ENCODE measurements at regions not wholly inside any gene's neighbourhood (a gene's known extent, or its start where the extent isn't known, plus 50 kb on each side); places are given as distances from the start of the nearest gene placed in this dataset.

- 3% methylated on average over 7 of the region's 7 CpGs for WGBS (ENCODE audit: insufficient coverage, low coverage, missing lambda C conversion rate)
- in situ Hi-C loops (cut with MboI): no loop called here
- CTCF ChIA-PET (ENCODE audit: low intra/inter-chr PET ratio): no interaction called here
Observed at GRCh38 chr10:128485701-128486235, 359.5 kb upstream of the MKI67 start.

More at GRCh38 chr10:128485701-128486235, 359.5 kb upstream of the MKI67 start:
- DNase-seq (ENCODE audit: extremely low read depth in 1 of 4, low spot score in 3 of 4) (no peak), ATAC-seq (no peak), FAIRE-seq (no peak)
- Histone ChIP-seq H3K27ac (ENCODE audit: extremely low read depth, low read depth, low read length) (no peak overlapping the region), H3K27me3 (ENCODE audit: control insufficient read depth in 2 of 2, insufficient read depth in 2 of 2, low read length in 2 of 2) (peaks cover 12 to 24% of the 10 kb centered on the region in 2 experiments; a peak in 3 of 5 replicates), H3K36me3 (ENCODE audit: control insufficient read depth, insufficient read depth, low read length) (no peaks in the 10 kb centered on the region), H3K79me2 (ENCODE audit: control insufficient read depth, insufficient read depth, low read length) (no peaks in the 10 kb centered on the region), H4K20me1 (replicated peaks; ENCODE audit: control insufficient read depth, insufficient read depth, low read length) (no peaks in the 10 kb centered on the region), H3K9me3 (replicated peaks; ENCODE audit: control insufficient read depth, insufficient read depth, low read depth, low read length) (no peaks in the 10 kb centered on the region), H3K9me1 (ENCODE audit: control insufficient read depth, insufficient read depth, low read length) (no peaks in the 10 kb centered on the region), H3K4me2 (ENCODE audit: insufficient read depth, low read length) (no peak overlapping the region), H2AFZ (ENCODE audit: low read depth, low read length) (no peak overlapping the region), H3K4me1 (replicated peaks in 1 of 2; ENCODE audit: control insufficient read depth in 2 of 2, insufficient read depth in 2 of 2, low read length in 2 of 2) (no peaks in the 10 kb centered on the region), H3K4me3 (no peak overlapping the region), H3K9ac (ENCODE audit: insufficient read depth in 1 of 2, low read depth in 2 of 2, low read length in 2 of 2) (no peak overlapping the region)
- POLR2A ChIA-PET: no interaction called here
- BruUV-seq (replicated peaks): no TSS peak
- TF ChIP-seq NUFIP1 (IDR thresholded peaks at IDR 0.05; ENCODE audit: partially characterized antibody) (no peak), ETS2 (tag; IDR thresholded peaks at IDR 0.05; ENCODE audit: borderline replicate concordance, poor library complexity, severe bottlenecking) (no peak), ZNF146 (CRISPR knock-in tag; IDR thresholded peaks at IDR 0.05; ENCODE audit: unreplicated experiment) (no peak), NR1H2 (CRISPR knock-in tag; IDR thresholded peaks at IDR 0.05) (no peak), ZNF3 (CRISPR knock-in tag; IDR thresholded peaks at IDR 0.05) (no peak), XRCC4 (IDR thresholded peaks at IDR 0.05; ENCODE audit: extremely low read depth, insufficient read depth, insufficient read length) (no peak), FOXK1 (CRISPR knock-in tag; IDR thresholded peaks at IDR 0.05; ENCODE audit: borderline replicate concordance) (no peak), ELF1 (tag; IDR thresholded peaks at IDR 0.05) (no peak), VEZF1 (CRISPR knock-in tag; IDR thresholded peaks at IDR 0.05) (no peak), PCBP1 (IDR thresholded peaks at IDR 0.05; ENCODE audit: low read depth, low read length, poor library complexity, severe bottlenecking) (no peak), FOXA1 (IDR thresholded peaks at IDR 0.05; ENCODE audit: borderline replicate concordance) (no peak), TRIM28 (IDR thresholded peaks at IDR 0.05) (no peak), ZFP1 (CRISPR knock-in tag; IDR thresholded peaks at IDR 0.05) (no peak)
- TF ChIP-seq, protein P1, sequence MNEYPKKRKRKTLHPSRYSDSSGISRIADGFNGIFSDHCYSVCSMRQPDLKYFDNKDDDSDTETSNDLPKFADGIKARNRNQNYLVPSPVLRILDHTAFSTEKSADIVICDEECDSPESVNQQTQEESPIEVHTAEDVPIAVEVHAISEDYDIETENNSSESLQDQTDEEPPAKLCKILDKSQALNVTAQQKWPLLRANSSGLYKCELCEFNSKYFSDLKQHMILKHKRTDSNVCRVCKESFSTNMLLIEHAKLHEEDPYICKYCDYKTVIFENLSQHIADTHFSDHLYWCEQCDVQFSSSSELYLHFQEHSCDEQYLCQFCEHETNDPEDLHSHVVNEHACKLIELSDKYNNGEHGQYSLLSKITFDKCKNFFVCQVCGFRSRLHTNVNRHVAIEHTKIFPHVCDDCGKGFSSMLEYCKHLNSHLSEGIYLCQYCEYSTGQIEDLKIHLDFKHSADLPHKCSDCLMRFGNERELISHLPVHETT (CRISPR knock-in tag; conservative IDR thresholded peaks at IDR 0.05 in 1 of 2, IDR thresholded peaks at IDR 0.05 in 1 of 2): no peak
- intact Hi-C loops (cut with micrococcal nuclease): no loop called here

All from K562 (cell line).